Epidermal melanocyte (primary cell): ENCODE measurements at regions not wholly inside any gene's neighbourhood (a gene's known extent, or its start where the extent isn't known, plus 50 kb on each side); places are given as distances from the start of the nearest gene placed in this dataset.

Source experiments
- DNase-seq: peaks from one replicate; pipeline ENCODE4 v3.0.0; 2011; ENCODE audit warnings: low spot score; ENCODE audit not compliant: insufficient read length

DNA sequence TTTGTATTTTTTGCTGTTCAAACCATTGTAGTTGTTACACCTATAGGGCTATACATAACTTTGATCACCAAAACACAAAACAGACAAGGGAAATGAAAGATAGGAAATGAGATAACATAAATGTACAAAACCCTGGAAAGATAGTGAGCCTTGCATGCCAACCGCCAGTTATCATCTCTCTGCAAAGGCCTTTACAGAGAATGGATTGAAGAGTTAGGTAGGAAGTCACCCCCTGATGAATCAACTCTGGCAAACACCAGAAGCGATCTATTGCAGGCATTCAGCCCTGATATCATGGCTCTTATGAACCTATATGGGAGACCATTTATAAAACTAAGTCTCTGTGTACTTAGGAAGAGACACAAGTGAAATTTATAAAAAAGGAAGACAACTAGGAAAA lies 588.0 kb downstream of the TUSC7 start:
- no peak for DNase-seq

DNA sequence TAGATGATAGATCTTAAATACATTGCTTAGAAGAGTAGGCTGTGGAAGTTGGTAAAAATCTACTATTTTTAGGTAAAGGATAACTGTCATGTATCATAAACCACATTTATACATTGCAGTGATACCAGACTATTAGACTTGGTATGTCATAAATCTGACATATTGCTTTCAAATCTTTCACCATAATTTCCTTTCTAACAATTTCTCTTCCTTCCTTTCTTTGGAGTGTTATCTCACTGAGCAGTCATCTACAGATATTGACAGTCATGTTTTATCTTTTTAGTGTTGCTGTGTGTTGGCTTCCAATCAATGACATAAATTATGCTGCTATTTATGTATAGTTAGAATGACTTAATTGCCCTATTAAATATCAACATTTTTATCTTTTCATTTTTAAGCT lies 588.7 kb downstream of the TUSC7 start:
- DNase-seq: no peak

- no peak for DNase-seq
Observed at GRCh38 chr3:117302428-117302827, 592.8 kb downstream of the TUSC7 start.

DNA sequence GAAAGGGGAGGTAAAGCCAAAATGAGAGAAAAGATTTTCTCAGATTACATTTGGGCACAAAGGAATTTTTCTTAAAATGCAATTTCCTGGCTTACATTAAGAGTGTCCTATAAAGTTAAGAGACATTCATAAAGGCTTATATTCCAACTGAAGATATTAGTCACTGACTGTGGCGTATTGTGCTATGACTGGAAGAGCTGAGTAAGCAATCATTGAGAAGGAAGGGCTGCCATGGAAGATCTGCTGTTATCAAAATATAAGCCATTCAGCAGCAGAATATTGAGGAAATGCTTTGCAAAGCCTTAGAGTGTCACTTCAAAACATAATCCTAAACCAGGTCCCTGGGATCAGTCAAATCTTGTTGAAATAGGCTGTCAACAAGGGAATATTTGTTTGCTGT lies 593.9 kb downstream of the TUSC7 start:
- no peak for DNase-seq

DNA sequence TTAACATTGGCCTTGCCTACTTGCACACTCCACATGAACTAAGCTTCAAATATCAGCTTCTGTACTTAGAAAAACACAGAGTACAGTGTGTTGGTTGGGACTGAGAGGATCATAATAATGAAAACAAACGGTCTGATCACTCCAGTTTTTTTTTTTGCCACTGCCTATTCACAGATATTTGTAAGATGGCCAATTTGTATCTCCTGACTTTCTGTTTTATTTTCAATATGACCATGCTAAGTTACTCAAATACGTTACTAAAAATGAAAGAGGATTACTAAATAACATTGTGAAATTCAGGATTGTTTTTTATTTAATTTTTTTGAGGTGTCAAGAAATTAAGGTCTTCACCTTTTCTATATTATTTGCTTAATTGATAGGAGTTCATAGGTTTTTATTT lies 595.1 kb downstream of the TUSC7 start:
- DNase-seq: no peak

GRCh38 chr3:117305681-117306080 lies 596.1 kb downstream of the TUSC7 start:
- no peak for DNase-seq

DNA sequence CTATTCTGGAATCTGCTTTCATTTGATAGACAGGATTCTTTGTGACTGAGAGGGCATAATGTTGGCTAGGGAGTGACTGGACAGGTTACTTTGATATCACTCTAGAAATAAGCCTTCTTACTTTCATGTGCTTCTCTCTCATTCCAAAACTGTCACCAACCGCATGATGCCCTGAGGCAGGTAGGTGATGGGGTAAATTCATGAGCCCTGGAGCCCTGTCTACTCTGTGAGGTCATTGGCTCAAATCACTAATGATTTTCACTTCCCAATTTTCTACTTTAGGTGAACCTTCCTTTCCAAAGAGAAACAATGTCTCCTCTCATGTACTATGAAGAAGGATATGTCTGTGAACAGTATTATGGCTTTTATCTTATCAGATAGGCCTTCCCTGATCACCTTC lies 596.7 kb downstream of the TUSC7 start:
- no peak for DNase-seq

GRCh38 chr3:117308353-117308752 lies 598.8 kb downstream of the TUSC7 start:
- DNase-seq: no peak

- no peak for DNase-seq
Observed at GRCh38 chr3:117308756-117309155, 599.2 kb downstream of the TUSC7 start.

DNA sequence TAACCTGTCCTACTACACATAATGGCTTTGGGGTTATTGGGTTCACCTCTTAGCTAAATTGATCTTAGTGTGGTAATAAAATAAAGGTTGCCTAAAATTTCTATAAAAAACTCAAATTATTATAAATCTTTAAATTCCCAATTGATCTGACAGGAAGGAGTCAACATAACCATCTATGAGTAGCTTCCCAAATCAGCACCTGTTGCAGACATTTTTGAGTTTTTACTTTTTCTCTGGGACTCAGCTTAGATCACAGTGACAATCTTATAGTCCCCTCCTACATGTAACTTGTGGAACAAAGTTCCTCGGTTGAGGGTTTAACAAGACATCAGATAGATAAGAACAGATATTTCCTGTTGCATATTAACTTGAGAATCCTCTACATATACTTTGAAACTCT lies 601.0 kb downstream of the TUSC7 start:
- no peak for DNase-seq

DNA sequence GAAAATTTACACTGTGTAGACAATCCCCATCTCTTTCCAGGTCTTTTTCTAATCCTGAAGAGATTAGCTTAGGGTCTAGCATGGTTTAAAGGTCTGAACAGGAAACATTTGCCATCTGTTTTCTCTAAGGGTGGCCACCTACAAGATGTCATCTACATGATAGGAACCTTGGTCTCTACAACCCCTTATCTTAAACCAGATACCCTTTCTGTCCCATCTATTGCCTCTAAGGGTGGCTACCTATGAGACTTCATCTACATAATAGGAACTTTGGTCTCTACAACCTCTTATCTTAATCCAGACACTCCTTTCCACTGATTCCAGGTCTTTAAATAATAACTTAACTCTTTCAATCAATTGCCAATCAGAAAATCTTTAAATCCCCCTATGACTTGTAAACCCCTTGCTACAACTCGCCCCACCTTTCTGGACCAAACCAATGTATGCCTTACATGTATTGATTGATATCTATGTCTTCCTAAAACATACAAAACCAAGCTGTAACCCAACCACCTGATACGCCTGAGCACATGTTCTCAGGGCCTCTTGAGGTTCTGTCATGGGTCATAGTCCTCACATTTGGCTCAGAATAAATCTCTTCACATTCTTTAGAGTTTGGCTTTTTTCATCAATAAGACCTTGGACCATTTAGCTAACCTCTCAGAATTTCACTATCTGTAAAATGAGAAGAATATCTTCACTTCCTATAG lies 605.0 kb downstream of the TUSC7 start:
- no peak for DNase-seq

DNA sequence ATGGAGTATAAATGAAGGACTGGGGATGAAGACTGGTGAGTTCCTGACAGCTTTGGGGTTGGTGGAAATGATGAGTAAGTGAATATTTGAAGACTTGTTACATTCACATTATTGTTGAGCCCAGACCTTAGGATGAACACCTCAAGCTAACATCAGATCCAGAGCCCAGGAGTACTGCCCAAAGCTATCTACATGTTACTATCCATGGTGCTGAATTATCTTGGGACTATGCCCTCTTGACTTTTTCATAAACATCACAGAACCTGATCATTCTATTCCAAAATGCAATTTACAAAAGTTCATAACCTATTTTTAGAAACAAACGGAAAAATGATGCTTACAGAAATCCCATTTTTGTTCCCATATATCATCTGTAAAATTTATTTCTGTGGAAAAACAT lies 613.3 kb downstream of the TUSC7 start:
- no peak for DNase-seq

- no peak for DNase-seq
Observed at GRCh38 chr3:117346901-117347300, 637.3 kb downstream of the TUSC7 start.

GRCh38 chr3:117348884-117349283 lies 639.3 kb downstream of the TUSC7 start:
- DNase-seq: no peak

DNA sequence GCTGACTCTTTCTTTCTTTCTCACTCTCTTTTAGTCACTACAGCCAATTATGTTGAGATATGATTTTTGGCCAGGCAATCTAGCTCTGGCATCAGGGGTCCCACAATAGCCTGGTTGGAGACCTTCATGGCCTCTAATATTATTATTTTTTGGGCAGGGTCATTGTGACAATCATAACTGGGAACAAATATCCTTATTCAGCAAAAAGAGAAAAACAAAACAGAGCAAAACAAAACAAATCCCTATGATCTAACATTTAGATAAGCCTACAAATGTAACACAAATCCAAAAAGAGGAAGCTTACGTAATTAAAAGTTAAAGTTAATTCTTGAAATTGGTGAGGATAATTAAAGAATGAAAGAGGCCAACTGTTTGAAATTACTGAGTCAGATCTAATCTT lies 640.0 kb downstream of the TUSC7 start:
- DNase-seq: no peak

DNA sequence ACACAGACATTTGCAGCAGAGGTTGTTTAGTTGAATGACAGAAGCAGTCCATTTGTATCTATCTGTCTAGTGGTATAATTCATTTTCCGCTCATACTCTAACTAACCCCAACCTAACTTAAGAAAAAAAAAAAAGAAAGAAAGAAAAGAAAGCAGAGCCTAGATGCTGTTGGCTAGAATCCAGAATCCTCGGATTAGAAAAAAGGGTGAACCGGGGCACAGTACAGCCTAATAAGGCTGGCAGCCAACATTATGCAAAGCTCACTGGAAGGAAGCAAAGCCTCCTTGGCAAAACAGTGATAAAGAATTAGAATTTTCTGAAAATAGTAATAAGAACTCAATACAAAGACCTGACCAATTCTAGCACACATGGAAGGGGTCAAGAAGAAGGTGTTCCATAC lies 640.8 kb downstream of the TUSC7 start:
- DNase-seq: no peak

- no peak for DNase-seq
Observed at GRCh38 chr3:117355566-117355965, 646.0 kb downstream of the TUSC7 start.

GRCh38 chr3:117356091-117356705 lies 646.6 kb downstream of the TUSC7 start:
- DNase-seq: no peak

GRCh38 chr3:117358717-117359314 lies 649.2 kb downstream of the TUSC7 start:
- DNase-seq: no peak

DNA sequence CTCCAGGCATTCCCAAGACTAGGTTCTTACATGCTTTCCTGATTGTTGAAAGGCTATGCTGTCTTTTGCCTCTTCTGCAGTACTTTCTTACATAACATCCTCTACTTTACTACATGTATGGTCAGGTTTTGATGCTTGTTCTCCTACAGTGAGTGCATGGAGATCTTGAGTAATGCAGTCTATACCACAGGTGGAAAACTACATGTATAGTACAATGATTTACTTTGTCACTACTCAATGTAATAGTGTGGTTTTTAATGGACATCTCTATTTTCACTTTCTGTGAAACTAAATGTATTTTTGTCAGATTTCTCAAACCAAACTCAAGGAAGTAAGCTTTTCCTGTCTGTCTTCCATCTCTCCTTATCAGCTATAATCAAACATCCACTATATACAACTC lies 657.0 kb downstream of the TUSC7 start:
- DNase-seq: no peak

DNA sequence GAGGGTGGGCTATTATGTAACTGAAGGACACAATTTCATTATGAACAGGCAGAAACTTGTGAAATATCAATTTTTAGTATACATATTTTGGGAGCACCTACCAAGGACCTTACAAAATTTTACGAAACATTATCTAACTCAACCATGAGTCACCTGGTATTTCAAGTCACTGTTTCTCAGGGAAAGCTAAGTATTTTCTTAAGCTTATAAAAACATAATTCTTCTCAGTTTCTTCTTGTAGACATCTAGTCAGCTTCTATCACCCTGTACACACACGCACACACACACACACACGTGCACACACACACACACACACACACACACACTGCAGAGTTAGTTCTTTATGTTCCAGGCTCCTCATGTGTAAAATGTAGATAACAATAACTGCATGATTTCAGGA lies 658.3 kb downstream of the TUSC7 start:
- no peak for DNase-seq

DNA sequence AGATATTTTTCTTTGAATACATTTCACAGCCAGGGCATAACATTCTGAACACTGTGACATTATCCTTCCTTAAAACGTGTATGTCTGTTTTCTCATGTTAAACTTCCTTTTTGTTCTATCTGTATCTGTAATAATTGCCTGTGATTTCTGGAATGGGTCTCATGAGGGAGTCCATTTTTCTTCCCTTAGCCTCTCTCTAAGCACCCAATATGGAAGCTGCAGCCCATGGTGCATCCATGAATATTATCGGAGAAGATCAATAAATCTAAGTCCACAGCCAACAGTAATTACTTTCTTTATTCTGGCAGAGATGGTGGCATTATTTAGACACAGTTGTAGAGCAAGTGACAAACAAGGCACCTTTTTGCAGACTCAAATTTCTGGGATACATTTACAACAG lies 671.1 kb downstream of the TUSC7 start:
- no peak for DNase-seq

DNA sequence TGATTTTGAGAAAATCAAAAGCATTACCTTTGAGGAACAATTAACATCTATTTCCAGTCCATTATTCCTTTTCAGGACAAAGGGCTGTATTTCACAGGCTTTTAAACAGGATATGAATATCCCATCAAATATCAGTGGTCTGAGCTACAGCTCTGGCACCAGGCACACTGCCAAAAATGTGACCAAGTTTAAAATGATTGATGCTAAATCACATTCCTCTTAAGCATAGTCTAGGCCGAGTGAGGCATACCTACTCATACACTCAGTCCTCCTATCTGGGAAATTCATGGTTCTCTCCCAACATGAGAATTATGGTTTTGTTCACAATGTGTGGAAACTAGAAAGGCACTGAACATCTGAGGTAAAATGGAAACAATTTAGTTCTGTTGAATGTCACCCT lies 683.5 kb downstream of the TUSC7 start:
- DNase-seq: no peak
